KMS-11 (cell line): ENCODE measurements at regions not wholly inside any gene's neighbourhood (a gene's known extent, or its start where the extent isn't known, plus 50 kb on each side); places are given as distances from the start of the nearest gene placed in this dataset.

Source experiments
- H2AFZ ChIP-seq: fragments of 200-600 bp; sonication (generic); 2 replicates; pipeline ENCODE4 v1.6.1; 2016; ENCODE audit warnings: antibody characterized with exemption, mixed run types, low read depth
- H3K27ac ChIP-seq: fragments of 200-600 bp; sonication (generic); 2 replicates; pipeline ENCODE4 v1.6.1; 2016; ENCODE audit warnings: mild to moderate bottlenecking, mixed run types
- H3K27me3 ChIP-seq: fragments of 200-600 bp; sonication (generic); 2 replicates; pipeline ENCODE4 v1.6.1; 2017; ENCODE audit warnings: mild to moderate bottlenecking, low read depth, mixed run types, moderate library complexity; ENCODE audit not compliant: insufficient read depth
- H3K36me3 ChIP-seq: fragments of 200-600 bp; sonication (generic); 2 replicates; pipeline ENCODE4 v1.6.1; 2017; ENCODE audit warnings: mild to moderate bottlenecking, mixed run types; ENCODE audit not compliant: insufficient read depth
- H3K4me1 ChIP-seq: fragments of 200-600 bp; sonication (generic); 2 replicates; pipeline ENCODE4 v1.6.1; 2016; ENCODE audit warnings: mild to moderate bottlenecking, low read depth, mixed run types; ENCODE audit not compliant: poor library complexity, severe bottlenecking
- H3K4me2 ChIP-seq: fragments of 200-600 bp; sonication (generic); 2 replicates; pipeline ENCODE4 v1.7.0; 2016; ENCODE audit warnings: mild to moderate bottlenecking, mixed run types
- H3K4me3 ChIP-seq: fragments of 200-600 bp; sonication (generic); IDR thresholded peaks from 2 replicates; pipeline ENCODE4 v1.6.1; 2017; ENCODE audit warnings: low read depth, low read length, mixed read lengths; ENCODE audit not compliant: insufficient read depth
- H3K79me2 ChIP-seq: fragments of 200-600 bp; sonication (generic); 2 replicates; pipeline ENCODE4 v1.6.1; 2016; ENCODE audit warnings: low read depth, mixed run types; ENCODE audit not compliant: insufficient read depth
- H3K9ac ChIP-seq: fragments of 200-600 bp; sonication (generic); 2 replicates; pipeline ENCODE4 v1.6.1; 2016; ENCODE audit warnings: mild to moderate bottlenecking, mixed run types
- H4K20me1 ChIP-seq: fragments of 200-600 bp; sonication (generic); 2 replicates; pipeline ENCODE4 v1.6.1; 2016; ENCODE audit warnings: mild to moderate bottlenecking, mixed run types; ENCODE audit not compliant: insufficient read depth
- TF ChIP-seq, protein P1 (sequence below): fragments of 200-600 bp; sonication (generic); conservative IDR thresholded peaks from 2 replicates; pipeline ENCODE4 v1.6.1; 2017; ENCODE audit warnings: low read depth, mild to moderate bottlenecking, antibody characterized with exemption, low read length, moderate library complexity, mixed read lengths

DNA sequence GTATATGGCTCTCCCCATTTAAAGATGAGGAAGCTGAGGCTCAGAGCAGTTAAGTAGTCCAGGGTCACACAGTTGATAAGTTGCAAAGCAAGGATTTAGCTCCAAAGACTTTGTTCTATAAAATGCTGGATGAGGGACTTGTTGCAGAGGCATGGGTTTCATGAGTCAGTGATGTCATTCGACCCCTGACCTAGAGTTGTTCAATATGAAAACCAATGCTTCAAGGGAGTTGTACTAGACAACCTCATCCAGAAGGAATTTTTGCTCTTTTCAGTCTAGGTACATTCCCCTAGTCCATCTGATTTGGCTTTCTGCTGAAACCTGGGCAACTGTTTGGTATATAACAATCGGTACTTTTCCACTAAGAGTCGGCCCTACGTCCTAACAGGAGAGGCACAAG, 550.4 kb downstream of the EBF1 start:
- no peak overlapping the region for H3K4me3 ChIP-seq
- no peaks in the 10 kb centered on the region for H3K4me1 ChIP-seq

DNA sequence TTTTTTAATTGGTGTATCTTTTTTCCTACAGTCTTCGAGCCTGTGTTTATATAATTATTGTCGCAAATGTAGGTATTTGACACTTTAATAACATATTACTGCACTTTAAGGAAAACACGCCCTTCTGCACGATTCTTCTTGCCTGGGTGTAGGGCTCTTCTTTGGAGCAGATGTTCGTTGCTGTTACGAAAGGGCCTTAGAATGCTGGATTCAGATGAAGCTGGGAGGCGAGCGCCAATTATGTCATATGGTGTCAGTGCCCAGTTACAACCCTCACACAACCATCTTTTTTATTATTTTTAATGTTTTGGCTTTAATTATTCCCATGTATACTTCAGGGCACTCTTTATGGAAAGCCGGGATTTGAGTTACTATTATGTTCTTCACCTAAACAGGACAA, 553.0 kb downstream of the EBF1 start:
- no peak overlapping the region for H3K4me3 ChIP-seq
- no peak overlapping the region for H3K4me2 ChIP-seq
- TF ChIP-seq, protein P1, sequence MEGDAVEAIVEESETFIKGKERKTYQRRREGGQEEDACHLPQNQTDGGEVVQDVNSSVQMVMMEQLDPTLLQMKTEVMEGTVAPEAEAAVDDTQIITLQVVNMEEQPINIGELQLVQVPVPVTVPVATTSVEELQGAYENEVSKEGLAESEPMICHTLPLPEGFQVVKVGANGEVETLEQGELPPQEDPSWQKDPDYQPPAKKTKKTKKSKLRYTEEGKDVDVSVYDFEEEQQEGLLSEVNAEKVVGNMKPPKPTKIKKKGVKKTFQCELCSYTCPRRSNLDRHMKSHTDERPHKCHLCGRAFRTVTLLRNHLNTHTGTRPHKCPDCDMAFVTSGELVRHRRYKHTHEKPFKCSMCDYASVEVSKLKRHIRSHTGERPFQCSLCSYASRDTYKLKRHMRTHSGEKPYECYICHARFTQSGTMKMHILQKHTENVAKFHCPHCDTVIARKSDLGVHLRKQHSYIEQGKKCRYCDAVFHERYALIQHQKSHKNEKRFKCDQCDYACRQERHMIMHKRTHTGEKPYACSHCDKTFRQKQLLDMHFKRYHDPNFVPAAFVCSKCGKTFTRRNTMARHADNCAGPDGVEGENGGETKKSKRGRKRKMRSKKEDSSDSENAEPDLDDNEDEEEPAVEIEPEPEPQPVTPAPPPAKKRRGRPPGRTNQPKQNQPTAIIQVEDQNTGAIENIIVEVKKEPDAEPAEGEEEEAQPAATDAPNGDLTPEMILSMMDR, result no peak

More for the DNA sequence above, 550.4 kb downstream of the EBF1 start:
- H3K36me3 ChIP-seq, result no peaks in the 10 kb centered on the region
- H3K79me2 ChIP-seq, result no peaks in the 10 kb centered on the region
- no peak overlapping the region for H3K4me2 ChIP-seq
- H3K9ac ChIP-seq, result no peak overlapping the region
- TF ChIP-seq, protein P1, result no peak
- H4K20me1 ChIP-seq, result no peaks in the 10 kb centered on the region
- no peak overlapping the region for H2AFZ ChIP-seq
- no peak overlapping the region for H3K27ac ChIP-seq
- no peaks in the 10 kb centered on the region for H3K27me3 ChIP-seq

DNA sequence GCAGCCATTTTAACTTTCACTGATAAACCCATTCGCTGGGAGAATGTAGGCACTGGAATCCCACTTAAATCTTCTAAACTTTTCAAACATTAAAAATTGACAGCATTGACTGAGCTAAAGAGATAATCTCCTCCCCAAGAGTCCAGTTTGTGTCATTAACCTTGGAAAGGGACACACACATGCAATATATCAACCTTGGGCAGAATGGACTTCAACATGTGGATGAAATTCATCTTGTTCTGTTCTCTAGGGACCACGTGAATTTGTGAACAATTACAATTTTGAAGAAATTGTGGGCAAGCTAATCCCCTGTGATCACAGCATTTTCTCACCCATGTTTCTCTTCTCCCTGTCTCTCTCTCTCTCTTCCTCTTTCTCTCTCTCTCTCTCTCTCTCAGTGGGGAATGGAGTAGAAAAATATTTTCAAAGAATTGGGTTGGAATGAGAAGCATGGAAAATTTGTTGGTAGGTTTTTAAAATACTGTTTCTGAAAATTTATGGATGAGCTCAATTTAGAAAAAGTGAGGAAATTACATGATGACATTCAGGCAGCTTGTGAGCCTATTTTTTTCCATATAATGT, 553.7 kb downstream of the EBF1 start:
- Histone ChIP-seq H3K9ac (no peak overlapping the region), H3K36me3 (no peaks in the 10 kb centered on the region), H3K79me2 (no peaks in the 10 kb centered on the region), H3K27ac (no peak overlapping the region), H3K27me3 (no peaks in the 10 kb centered on the region), H2AFZ (no peak overlapping the region), H3K4me2 (no peak overlapping the region), H3K4me3 (no peak overlapping the region), H3K4me1 (no peaks in the 10 kb centered on the region), H4K20me1 (no peaks in the 10 kb centered on the region)
- TF ChIP-seq, protein P1, result no peak

More for the DNA sequence above, 553.0 kb downstream of the EBF1 start:
- Histone ChIP-seq H3K27ac (no peak overlapping the region), H3K9ac (no peak overlapping the region), H3K4me1 (no peaks in the 10 kb centered on the region), H4K20me1 (no peaks in the 10 kb centered on the region), H2AFZ (no peak overlapping the region), H3K79me2 (no peaks in the 10 kb centered on the region), H3K36me3 (no peaks in the 10 kb centered on the region), H3K27me3 (no peaks in the 10 kb centered on the region)

DNA sequence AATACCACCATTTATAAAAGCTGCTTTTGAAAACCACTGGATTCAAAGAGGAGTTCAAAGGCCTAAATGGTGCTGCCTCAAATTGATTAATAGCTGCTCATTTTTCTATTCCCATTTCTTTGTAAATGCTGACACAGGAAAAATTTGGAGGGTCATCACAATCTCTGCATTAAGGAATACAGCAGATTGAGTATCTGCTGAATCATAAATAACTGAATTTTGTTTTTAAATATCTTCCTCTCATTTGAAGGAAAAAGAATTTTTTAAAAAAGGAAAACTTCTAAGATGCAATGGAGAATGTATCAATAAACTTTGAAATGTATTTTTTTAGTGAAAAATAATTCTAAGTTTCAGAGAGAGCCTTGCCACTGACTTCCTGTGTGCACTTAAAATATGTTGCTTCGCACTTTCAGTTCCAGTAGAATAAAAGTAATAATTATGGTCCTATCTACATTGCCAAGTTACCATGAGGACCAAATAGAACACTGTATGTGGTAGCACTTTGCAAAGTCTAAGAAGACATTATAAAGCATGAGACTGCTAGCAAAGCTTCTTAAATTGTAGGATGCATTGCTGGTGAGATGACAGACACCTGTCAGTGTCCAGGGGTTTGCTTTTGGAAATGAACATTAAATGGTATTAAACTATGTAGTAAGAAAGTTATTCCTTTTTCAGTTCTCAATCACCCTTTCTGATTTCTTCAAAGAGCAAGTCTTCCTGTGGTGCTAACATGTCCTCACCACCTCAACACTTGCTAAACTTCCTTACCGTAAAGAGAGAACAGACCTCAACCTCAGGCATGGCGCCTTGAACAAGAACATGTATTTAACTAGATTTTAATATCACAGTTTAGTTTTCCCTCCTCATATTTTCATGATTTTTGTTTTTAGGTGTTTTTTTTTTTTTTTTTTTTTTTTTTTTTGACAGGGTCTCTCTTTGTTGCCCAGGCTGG, 555.1 kb downstream of the EBF1 start:
- H3K4me2 ChIP-seq, result no peak overlapping the region
- H4K20me1 ChIP-seq, result no peaks in the 10 kb centered on the region
- no peak overlapping the region for H3K9ac ChIP-seq
- no peak overlapping the region for H3K27ac ChIP-seq
- no peaks in the 10 kb centered on the region for H3K4me1 ChIP-seq
- H3K27me3 ChIP-seq, result no peaks in the 10 kb centered on the region
- H3K36me3 ChIP-seq, result no peaks in the 10 kb centered on the region
- H3K4me3 ChIP-seq, result no peak overlapping the region
- no peaks in the 10 kb centered on the region for H3K79me2 ChIP-seq
- H2AFZ ChIP-seq, result no peak overlapping the region
- TF ChIP-seq, protein P1, result no peak
